ENCODE measurements at regions not wholly inside any gene's neighbourhood (a gene's known extent, or its start where the extent isn't known, plus 50 kb on each side); places are given as distances from the start of the nearest gene placed in this dataset.
"Not testable (repeated sequence)": the region's sequence is repeated elsewhere in the genome, so short reads cannot be mapped to it uniquely, and the experiment has no call there.

- DNase-seq (ENCODE audit: low read depth in 4 of 4, low spot score in 2 of 4), result no peak
Observed at GRCh38 chr12:13924286-13924685, 57.1 kb downstream of the GRIN2B start.

GRCh38 chr12:13918897-13919296 is 62.5 kb downstream of the GRIN2B start:
- DNase-seq (ENCODE audit: low read depth in 4 of 4, low spot score in 2 of 4), result no peak

DNA sequence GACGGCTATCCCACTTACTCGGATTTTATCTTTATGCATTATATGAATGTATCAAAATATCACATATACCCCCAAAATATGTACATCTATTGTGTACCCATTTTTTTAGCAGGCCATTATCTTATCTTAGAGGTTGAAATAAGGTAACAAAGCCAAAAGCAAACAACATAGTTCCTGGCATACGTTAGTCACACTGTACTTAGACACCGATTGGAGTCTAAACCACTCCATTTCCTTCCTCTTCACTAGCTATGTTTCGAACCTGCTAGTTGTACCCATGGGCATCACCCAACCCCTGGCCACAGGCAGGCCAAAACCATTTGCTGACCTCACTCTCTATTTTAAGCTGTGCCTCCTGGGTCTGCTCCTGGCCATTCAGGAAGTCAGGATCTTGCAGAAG is 66.3 kb downstream of the GRIN2B start:
- no peak for DNase-seq (ENCODE audit: low read depth in 4 of 4, low spot score in 2 of 4)

DNA sequence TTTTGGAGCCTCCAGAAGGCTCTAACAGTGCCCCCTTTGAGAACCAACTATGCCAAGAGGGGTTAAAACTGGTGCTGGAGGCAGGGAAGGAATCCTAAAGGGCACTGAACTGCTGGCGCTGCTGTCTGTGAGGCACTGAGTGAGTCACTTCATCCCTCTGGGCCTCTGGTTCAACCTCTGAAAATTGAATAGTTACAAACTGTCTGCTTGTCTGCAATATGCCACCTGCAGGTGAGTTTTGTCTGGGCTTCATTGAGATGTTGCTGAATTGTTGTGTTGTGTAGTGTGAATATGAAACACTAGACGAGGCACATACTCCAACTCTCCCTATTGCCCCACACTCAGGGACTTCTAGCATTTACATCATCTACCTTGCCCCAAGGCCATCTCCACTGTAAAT is 68.0 kb downstream of the GRIN2B start:
- DNase-seq (ENCODE audit: low read depth in 4 of 4, low spot score in 2 of 4), result no peak

GRCh38 chr12:13911756-13912554 is 69.4 kb downstream of the GRIN2B start:
- DNase-seq (ENCODE audit: low read depth in 4 of 4, low spot score in 2 of 4), result no peak

DNA sequence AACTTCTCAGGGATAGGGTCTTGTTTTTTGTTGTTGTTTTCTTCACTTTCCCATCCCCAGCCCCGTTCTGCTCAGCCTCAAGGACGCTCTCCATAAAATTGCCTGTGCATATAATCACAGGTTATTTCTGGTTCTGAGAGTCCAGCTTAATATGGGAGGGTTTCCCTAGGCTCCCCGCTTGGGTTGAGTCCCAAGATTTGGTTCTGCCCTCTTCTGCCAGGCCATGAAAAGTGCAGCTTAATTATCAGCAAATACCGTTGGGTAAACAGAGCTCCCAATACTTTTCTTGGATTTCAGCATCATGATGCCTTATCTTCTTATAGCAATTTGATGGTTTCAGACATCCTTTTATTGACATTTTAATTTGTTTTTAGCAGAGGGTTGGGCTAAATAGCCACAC is 75.6 kb downstream of the GRIN2B start:
- no peak for DNase-seq (ENCODE audit: low read depth in 4 of 4, low spot score in 2 of 4)

- DNase-seq (ENCODE audit: low read depth in 4 of 4, low spot score in 2 of 4), result no peak
Observed at GRCh38 chr12:13900718-13901117, 80.7 kb downstream of the GRIN2B start.

DNA sequence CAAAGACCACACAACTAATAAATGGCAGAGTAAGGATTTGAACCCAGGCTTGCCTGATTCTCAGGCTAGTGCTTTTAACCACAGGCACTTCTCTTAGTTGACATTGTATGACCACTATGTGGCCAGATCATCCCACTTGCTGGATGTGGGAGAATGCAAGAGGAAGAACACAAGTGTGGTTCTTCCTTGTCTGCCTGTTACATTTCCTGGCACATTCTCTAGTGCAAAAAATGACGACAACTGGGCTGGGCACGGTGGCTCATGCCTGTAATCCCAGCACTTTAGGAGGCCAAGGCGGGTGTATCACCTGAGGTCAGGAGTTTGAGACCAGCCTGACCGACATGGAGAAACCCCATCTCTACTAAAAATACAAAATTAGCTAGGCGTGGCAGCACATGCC is 83.0 kb downstream of the GRIN2B start:
- DNase-seq (ENCODE audit: low read depth in 4 of 4, low spot score in 2 of 4), result not testable (repeated sequence)

- DNase-seq (ENCODE audit: low read depth in 4 of 4, low spot score in 2 of 4), result no peak
Observed at GRCh38 chr12:13897811-13898210, 83.6 kb downstream of the GRIN2B start.

DNA sequence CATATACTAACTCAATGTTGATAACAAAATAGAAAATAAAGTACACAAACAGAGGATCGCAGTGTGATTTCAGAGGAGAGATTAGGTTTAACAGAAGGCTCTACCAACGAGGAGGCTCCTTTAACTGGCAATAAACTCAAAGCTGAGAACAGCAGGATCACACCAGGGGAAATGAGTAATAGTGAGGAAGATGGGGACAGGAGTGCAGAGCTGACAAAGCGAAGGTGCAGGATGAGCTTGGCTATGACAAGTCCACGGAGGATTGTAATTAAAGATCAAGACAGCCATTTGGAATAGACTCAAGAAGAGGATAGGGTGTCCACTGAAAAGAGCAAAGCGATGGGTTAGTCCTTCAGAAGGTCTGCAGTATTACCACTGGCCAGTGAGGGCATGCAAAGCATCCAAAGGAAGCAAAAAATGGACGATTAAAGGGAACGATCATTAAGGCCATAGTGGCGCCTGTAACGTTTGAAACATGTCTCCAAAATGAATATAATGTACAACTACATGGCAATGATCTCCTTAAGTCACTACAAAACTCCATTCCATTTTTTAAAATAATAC is 85.3 kb downstream of the GRIN2B start:
- DNase-seq (ENCODE audit: low read depth in 4 of 4, low spot score in 2 of 4), result no peak

DNA sequence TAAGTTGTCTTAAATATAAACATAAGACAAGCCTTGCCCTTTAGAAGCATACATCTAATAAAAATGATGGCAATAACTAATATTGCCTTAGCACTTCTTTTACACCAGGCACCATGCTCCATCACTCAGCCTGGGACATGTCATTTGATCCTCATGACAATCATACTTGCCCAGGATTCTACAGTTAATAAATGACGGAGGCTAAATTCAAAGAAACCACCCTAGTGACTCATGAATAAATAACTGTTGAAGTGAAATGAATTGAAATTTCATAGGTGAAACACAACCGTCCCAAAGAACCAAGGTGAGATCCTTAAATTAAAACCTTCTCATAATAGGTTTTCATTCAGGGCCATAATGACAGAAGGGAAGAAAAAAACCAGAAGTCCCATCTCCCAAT is 89.5 kb downstream of the GRIN2B start:
- DNase-seq (ENCODE audit: low read depth in 4 of 4, low spot score in 2 of 4), result no peak

DNA sequence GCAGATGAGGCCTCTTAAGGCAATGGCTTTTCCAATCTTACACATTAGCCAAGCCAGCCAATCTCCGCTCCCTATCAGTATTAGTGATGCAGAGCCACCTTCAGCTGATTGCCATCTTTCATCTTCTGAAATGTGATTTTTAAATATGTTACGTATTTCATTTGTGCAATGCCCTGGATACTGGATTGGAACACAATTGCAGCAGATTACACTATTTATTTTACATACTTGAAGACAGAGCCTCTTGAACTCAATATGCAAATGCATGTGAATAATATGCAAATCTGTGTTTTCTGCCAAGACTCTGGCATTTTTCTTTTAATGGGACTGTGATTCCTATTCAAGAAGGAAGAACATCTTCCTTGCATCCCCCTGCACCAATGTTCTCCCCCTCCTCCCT is 90.5 kb downstream of the GRIN2B start:
- no peak for DNase-seq (ENCODE audit: low read depth in 4 of 4, low spot score in 2 of 4)

DNA sequence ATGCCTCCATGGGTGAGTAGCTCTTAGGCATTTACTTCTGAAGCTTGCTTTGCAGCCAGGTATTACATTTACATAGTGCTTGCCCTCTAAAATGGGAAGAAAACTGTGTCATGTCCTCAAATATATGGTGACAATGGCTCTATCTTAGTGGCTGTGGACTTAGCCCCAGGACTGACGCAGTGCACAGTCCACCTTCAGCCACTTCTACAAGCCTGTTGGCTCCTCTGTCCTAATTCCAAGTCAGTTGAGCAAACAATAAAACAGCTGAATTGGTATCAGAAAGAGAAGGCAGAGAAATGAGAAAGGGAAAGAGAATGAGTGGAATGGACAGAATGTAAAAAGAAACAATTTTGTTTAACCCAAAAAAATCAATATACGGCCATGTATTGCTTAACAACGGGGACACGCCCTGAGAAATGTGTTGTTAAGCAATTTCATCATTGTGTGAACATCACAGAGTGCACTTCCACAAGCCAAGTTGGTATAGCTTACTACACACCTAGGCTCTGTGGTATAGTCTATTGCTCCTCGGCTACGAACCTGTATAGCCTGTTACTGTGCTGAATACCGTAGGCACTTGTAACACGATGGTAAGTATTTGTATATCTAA is 93.5 kb downstream of the GRIN2B start:
- DNase-seq (ENCODE audit: low read depth in 4 of 4, low spot score in 2 of 4), result no peak

DNA sequence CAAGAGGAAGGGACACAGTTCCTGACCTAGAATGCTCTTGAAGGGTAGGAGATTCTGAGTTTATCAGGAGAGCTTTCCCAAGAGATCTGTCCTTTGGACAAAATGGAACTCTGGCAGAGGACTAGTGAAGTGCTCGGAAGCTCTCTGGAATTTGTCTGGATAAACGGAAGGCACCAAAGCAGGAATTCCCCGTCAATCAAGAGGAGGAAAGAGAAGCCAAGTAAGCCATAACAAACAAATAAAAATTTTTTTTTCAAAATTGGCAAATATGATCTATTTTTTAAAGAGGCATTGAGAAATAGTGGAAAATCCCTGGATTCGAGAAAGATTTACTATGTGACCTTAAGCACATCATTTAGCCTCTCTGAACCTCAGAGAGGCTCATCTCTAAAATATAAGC is 99.2 kb downstream of the GRIN2B start:
- DNase-seq (ENCODE audit: low read depth in 4 of 4, low spot score in 2 of 4), result no peak

GRCh38 chr12:13880613-13881012 is 100.8 kb downstream of the GRIN2B start:
- DNase-seq (ENCODE audit: low read depth in 4 of 4, low spot score in 2 of 4), result no peak

GRCh38 chr12:13875744-13876143 is 105.7 kb downstream of the GRIN2B start:
- no peak for DNase-seq (ENCODE audit: low read depth in 4 of 4, low spot score in 2 of 4)

DNA sequence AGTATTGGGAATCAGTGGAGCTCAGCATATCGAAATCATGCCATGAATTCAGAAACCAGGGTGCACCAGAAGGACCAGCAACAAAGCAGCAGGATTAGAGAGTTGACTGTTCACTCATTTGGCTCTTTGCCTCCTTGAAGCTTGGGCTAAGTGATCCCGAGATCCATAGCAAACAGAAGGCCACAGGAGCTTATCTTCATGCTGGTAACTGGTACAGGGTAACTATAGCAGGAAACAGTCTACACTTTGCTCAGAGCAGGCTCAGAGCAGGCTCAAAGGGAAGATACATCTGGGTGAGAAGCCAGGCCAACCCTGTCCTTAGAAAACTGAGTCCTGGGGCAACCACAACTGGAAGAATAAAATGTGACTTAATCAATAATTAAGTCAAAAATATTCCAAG is 111.1 kb downstream of the GRIN2B start:
- no peak for DNase-seq (ENCODE audit: low read depth in 4 of 4, low spot score in 2 of 4)

DNA sequence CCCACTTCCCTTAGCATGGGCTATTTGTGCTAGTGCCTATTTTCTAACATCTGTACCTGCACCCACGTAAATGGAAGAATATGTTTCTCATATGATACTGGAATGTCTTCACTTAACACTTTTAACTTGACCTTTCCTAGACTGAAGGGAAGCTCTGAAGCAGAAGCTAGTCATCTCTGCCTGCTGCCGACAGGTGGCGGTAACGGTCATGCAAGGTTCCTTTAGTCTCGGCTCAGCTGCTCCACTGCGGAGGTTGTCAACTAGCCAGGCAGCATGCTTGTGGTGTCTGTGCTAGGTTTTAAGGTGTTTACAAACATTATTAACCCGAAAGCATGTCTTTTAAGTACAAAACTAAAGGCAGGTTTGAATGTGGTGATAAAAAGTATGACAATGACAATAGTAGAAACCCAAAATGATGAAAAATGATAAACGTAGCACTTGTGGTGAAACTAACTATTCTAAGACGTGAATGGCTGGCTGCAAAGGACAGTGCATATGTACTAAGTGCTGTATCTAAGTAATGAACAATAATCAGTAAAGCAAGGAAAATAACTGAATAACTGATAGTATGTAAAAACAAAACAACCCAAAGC is 117.2 kb downstream of the GRIN2B start:
- peak; percentile 21 to 70 (median 41) for DNase-seq (ENCODE audit: low read depth in 4 of 4, low spot score in 2 of 4)

DNA sequence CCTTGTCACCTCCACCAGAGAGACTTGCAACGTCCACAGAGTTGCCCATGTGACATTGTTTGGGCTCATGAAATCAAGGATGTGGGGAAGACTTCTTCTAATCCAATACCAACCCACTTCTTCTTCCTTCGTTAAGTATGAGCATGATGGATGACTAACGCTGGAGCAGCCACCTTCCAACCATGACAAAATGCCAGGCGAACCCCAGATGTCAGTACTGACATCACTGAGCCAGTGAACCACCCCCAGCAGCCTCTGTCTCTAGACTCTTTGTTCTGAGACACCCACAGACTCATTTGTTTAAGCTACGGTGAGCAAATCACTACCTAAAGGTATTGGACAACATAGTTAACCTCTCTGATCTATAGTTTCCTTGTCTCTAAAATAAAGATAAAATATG is 123.7 kb downstream of the GRIN2B start:
- DNase-seq (ENCODE audit: low read depth in 4 of 4, low spot score in 2 of 4), result no peak

DNA sequence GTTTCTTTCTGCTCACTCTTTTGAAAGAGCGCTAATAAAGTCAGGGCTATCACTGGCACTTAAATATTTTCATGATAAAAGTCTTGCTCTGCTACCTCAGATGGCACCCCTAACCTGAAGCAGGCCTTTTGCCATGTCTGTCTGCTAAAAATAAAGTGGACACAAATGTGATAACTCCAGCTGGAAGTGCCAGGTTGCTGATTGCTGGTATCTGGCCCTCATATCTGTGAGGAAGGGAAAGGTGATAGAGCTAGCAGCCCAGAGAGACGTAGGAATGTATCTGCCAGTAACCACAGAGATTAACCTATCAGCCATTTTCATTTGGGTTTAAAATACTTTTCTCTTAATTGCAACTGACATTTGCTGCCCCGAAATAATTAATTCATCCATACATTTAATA is 127.9 kb downstream of the GRIN2B start:
- DNase-seq (ENCODE audit: low read depth in 4 of 4, low spot score in 2 of 4), result no peak

GRCh38 chr12:13851828-13852227 is 129.6 kb downstream of the GRIN2B start:
- no peak for DNase-seq (ENCODE audit: low read depth in 4 of 4, low spot score in 2 of 4)

DNA sequence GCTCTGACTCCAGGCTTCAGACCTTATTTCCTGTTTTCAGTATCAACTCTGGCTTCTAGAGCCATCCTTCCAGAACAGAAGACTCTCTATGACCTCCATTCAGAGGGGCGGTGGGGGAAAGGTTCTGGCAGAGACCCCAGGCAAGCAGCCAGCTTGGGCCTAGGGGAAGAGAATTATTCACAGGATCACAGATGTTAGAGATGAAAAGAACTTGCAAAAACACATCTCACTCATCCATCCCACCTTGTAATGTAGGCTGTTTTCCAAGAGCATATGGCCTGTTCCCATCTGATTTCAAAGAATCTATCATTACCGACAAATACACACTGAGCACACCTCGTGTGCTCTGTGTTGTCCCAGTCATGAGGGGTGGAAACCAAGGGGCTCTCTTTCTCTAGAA is 131.9 kb downstream of the GRIN2B start:
- no peak for DNase-seq (ENCODE audit: low read depth in 4 of 4, low spot score in 2 of 4)

Measured in left renal cortex interstitium (tissue), 4 donors.